ENCODE measurements at regions not wholly inside any gene's neighbourhood (a gene's known extent, or its start where the extent isn't known, plus 50 kb on each side); places are given as distances from the start of the nearest gene placed in this dataset.

GRCh38 chr18:29077344-29077743 is 900.4 kb upstream of the CDH2 start:
- Histone ChIP-seq H3K4me3 (ENCODE audit: low read depth, low read length, poor library complexity, severe bottlenecking) (no peak overlapping the region), H3K36me3 (ENCODE audit: insufficient read depth, low read length, poor library complexity, severe bottlenecking) (no peaks in the 10 kb centered on the region), H3K27me3 (replicated peaks; ENCODE audit: insufficient read depth, low read depth, low read length, poor library complexity) (peaks cover 5% of the 10 kb centered on the region), H3K9me3 (ENCODE audit: low read depth, low read length, poor library complexity, severe bottlenecking) (no peaks in the 10 kb centered on the region), H3K27ac (ENCODE audit: low read depth, low read length, poor library complexity, severe bottlenecking) (no peak overlapping the region), H3K4me1 (ENCODE audit: insufficient read depth, low read length, poor library complexity, severe bottlenecking) (no peaks in the 10 kb centered on the region)
- CTCF ChIA-PET = no interaction called here
- POLR2A ChIA-PET (ENCODE audit: low non-redundant PET) = interaction anchor here (0.5 kb wide), 1 partner anchor 363 kb away, joined by 3 read pairs; no protein-coding TSS in a partner anchor
- intact Hi-C loops (cut with micrococcal nuclease; ENCODE audit: unreplicated experiment) = no loop called here
- TF ChIP-seq EZH2 (IDR thresholded peaks at IDR 0.05; ENCODE audit: borderline replicate concordance, low read depth, low read length, poor library complexity, severe bottlenecking) = no peak
- TF ChIP-seq CTCF (conservative IDR thresholded peaks at IDR 0.05; ENCODE audit: low read depth, low read length) = no peak
- BruUV-seq (replicated peaks) = no TSS peak
- DNase-seq (ENCODE audit: low spot score) = no peak

- H3K27ac ChIP-seq (ENCODE audit: low read depth, low read length, poor library complexity, severe bottlenecking) = no peak overlapping the region
- no peak overlapping the region for H3K4me3 ChIP-seq (ENCODE audit: low read depth, low read length, poor library complexity, severe bottlenecking)
- no peaks in the 10 kb centered on the region for H3K36me3 ChIP-seq (ENCODE audit: insufficient read depth, low read length, poor library complexity, severe bottlenecking)
- intact Hi-C loops (cut with micrococcal nuclease; ENCODE audit: unreplicated experiment) = no loop called here
- ChIA-PET CTCF (no interaction called here), POLR2A (ENCODE audit: low non-redundant PET) (no interaction called here)
- DNase-seq (ENCODE audit: low spot score) = no peak
- no peaks in the 10 kb centered on the region for H3K4me1 ChIP-seq (ENCODE audit: insufficient read depth, low read length, poor library complexity, severe bottlenecking)
- H3K9me3 ChIP-seq (ENCODE audit: low read depth, low read length, poor library complexity, severe bottlenecking) = no peaks in the 10 kb centered on the region
- TF ChIP-seq CTCF (conservative IDR thresholded peaks at IDR 0.05; ENCODE audit: low read depth, low read length) = no peak
- TF ChIP-seq EZH2 (IDR thresholded peaks at IDR 0.05; ENCODE audit: borderline replicate concordance, low read depth, low read length, poor library complexity, severe bottlenecking) = no peak
- no TSS peak for BruUV-seq (replicated peaks)
- peaks cover 5% of the 10 kb centered on the region for H3K27me3 ChIP-seq (replicated peaks; ENCODE audit: insufficient read depth, low read depth, low read length, poor library complexity)
Observed at GRCh38 chr18:29076645-29077044, 899.7 kb upstream of the CDH2 start.

GRCh38 chr18:29074147-29074546 is 897.2 kb upstream of the CDH2 start:
- no peak overlapping the region for H3K27ac ChIP-seq (ENCODE audit: low read depth, low read length, poor library complexity, severe bottlenecking)
- POLR2A ChIA-PET (ENCODE audit: low non-redundant PET) = no interaction called here
- no peaks in the 10 kb centered on the region for H3K36me3 ChIP-seq (ENCODE audit: insufficient read depth, low read length, poor library complexity, severe bottlenecking)
- no peak for DNase-seq (ENCODE audit: low spot score)
- H3K9me3 ChIP-seq (ENCODE audit: low read depth, low read length, poor library complexity, severe bottlenecking) = no peaks in the 10 kb centered on the region
- H3K4me1 ChIP-seq (ENCODE audit: insufficient read depth, low read length, poor library complexity, severe bottlenecking) = no peaks in the 10 kb centered on the region
- H3K4me3 ChIP-seq (ENCODE audit: low read depth, low read length, poor library complexity, severe bottlenecking) = no peak overlapping the region
- no TSS peak for BruUV-seq (replicated peaks)
- CTCF ChIA-PET = no interaction called here
- intact Hi-C loops (cut with micrococcal nuclease; ENCODE audit: unreplicated experiment) = no loop called here
- no peak for TF ChIP-seq EZH2 (IDR thresholded peaks at IDR 0.05; ENCODE audit: borderline replicate concordance, low read depth, low read length, poor library complexity, severe bottlenecking)
- no peak for TF ChIP-seq CTCF (conservative IDR thresholded peaks at IDR 0.05; ENCODE audit: low read depth, low read length)
- H3K27me3 ChIP-seq (replicated peaks; ENCODE audit: insufficient read depth, low read depth, low read length, poor library complexity) = peaks cover 5% of the 10 kb centered on the region

All from A673 (cell line).